GM12878 (cell line): ENCODE measurements at regions not wholly inside any gene's neighbourhood (a gene's known extent, or its start where the extent isn't known, plus 50 kb on each side); places are given as distances from the start of the nearest gene placed in this dataset.
A peak's percentile ranks its signal among the peaks of the same experiment; 100 is the strongest.

Experiments used
- ATAC-seq: fragments of 200-7000 bp; cut with Tn5 transposase; 3 replicates; pipeline ENCODE4 v1.9.1; 2020; ENCODE audit warnings: mild to moderate bottlenecking, moderate library complexity
- BruUV-seq: library from RNA; stranded (reverse); fragments of 400-500 nt; replicated peaks from 2 replicates; lab custom pipeline; 2021; lab: Mats Ljungman, UMichigan
- CTCF ChIA-PET: fragments of 300-600 bp; sonication (Branson Sonifier 250); formaldehyde crosslinking; extraction: SDS; loops from one replicate; lab custom pipeline; 2021; ENCODE audit warnings: inconsistent platforms; lab: Yijun Ruan, JAX
- POLR2A ChIA-PET: fragments of 350-600 bp; formaldehyde crosslinking; extraction: SDS; loops from one replicate; lab custom pipeline; 2021; ENCODE audit warnings: inconsistent platforms; lab: Charles Lee
- RAD21 ChIA-PET: fragments of 300-600 bp; sonication (Branson Sonifier 250); formaldehyde crosslinking; loops from one replicate; lab custom pipeline; 2023; ENCODE audit warnings: antibody characterized with exemption; ENCODE audit not compliant: unreplicated experiment; lab: Charles Lee
- SMC1A ChIA-PET: fragments of 300-600 bp; sonication (Branson Sonifier 250); formaldehyde crosslinking; loops from one replicate; lab custom pipeline; 2023; ENCODE audit not compliant: unreplicated experiment, uncharacterized antibody; lab: Charles Lee
- DNase-seq: peaks from one replicate; pipeline ENCODE4 v3.0.0-alpha.2; 2011; ENCODE audit warnings: low read depth, low spot score
- FAIRE-seq: peaks from 3 replicates; lab custom pipeline; 2011; peaks lifted over from hg19 to GRCh38; lab: Jason Lieb, UNC
- H2AFZ ChIP-seq: 2 replicates; pipeline ENCODE4 v1.6.0; 2011; ENCODE audit warnings: low read depth, low read length, control low read depth; ENCODE audit not compliant: control insufficient read depth
- H3K27ac ChIP-seq: 2 replicates; pipeline ENCODE4 v1.5.1; 2011; ENCODE audit warnings: control low read depth; ENCODE audit not compliant: control insufficient read depth, insufficient read depth
- H3K27me3 ChIP-seq, 2 experiments: replicated peaks in 1 of 2; 2 replicates each; pipeline versions ENCODE4 v1.6.0 to v1.6.1; 2011; ENCODE audit warnings: low read length in 1 of 2; ENCODE audit not compliant: control insufficient read depth in 2 of 2, insufficient read depth in 2 of 2
- H3K36me3 ChIP-seq, 2 experiments: 2 replicates each; pipeline ENCODE4 v1.5.1; 2011; ENCODE audit warnings: low read length in 1 of 2; ENCODE audit not compliant: control insufficient read depth in 2 of 2, insufficient read depth in 2 of 2
- H3K4me1 ChIP-seq: 2 replicates; pipeline ENCODE4 v1.6.1; 2011; ENCODE audit warnings: mild to moderate bottlenecking, low read length, moderate library complexity, mixed read lengths; ENCODE audit not compliant: control insufficient read depth, insufficient read depth
- H3K4me2 ChIP-seq: 2 replicates; pipeline ENCODE4 v1.6.0; 2011; ENCODE audit warnings: control low read depth; ENCODE audit not compliant: control insufficient read depth, insufficient read depth
- H3K4me3 ChIP-seq: fragments of 200-600 bp; sonication (generic); 2 replicates; pipeline ENCODE4 v1.5.1; 2016
- H3K79me2 ChIP-seq: 2 replicates; pipeline ENCODE4 v1.6.0; 2011; ENCODE audit warnings: low read length; ENCODE audit not compliant: control insufficient read depth, insufficient read depth
- H3K9ac ChIP-seq: 2 replicates; pipeline ENCODE4 v1.8.0; 2011; ENCODE audit warnings: low read length, control low read depth, mixed read lengths; ENCODE audit not compliant: control insufficient read depth, insufficient read depth
- H3K9me3 ChIP-seq: replicated peaks from 3 replicates; pipeline ENCODE4 v1.5.1; 2011; ENCODE audit warnings: mild to moderate bottlenecking, low read length; ENCODE audit not compliant: control insufficient read depth, insufficient read depth
- H4K20me1 ChIP-seq: 2 replicates; pipeline ENCODE4 v1.6.0; 2011; ENCODE audit not compliant: control insufficient read depth, insufficient read depth
- ATF2 ChIP-seq: IDR thresholded peaks from 2 replicates; pipeline ENCODE4 v1.6.1; 2012; ENCODE audit warnings: low read length, inconsistent platforms
- BHLHE40 ChIP-seq, 2 experiments: fragments of 450-650 bp in 1 of 2; IDR thresholded peaks; 2 replicates each; pipeline ENCODE4 v1.6.1; 2011 to 2017; ENCODE audit warnings: low read depth in 2 of 2, borderline replicate concordance in 1 of 2, improper control_type of control experiment in 1 of 2, low read length in 1 of 2, mild to moderate bottlenecking in 1 of 2
- BMI1 ChIP-seq: fragments of 450-650 bp; IDR thresholded peaks from 2 replicates; pipeline ENCODE4 v1.6.1; 2016; ENCODE audit warnings: mild to moderate bottlenecking, moderate library complexity, borderline replicate concordance
- CBX3 ChIP-seq: fragments of 200-600 bp; sonication (generic); IDR thresholded peaks from 2 replicates; pipeline ENCODE4 v1.6.1; 2016; ENCODE audit warnings: low read depth, borderline replicate concordance
- FOS ChIP-seq: IDR thresholded peaks from 3 replicates; pipeline ENCODE4 v1.6.1; 2011; ENCODE audit warnings: borderline replicate concordance; ENCODE audit not compliant: insufficient read length; ENCODE audit errors: extremely low read depth
- MAX ChIP-seq: IDR thresholded peaks from 2 replicates; pipeline ENCODE4 v1.6.1; 2012; ENCODE audit warnings: low read depth, low read length, improper control_type of control experiment
- MYC ChIP-seq: IDR thresholded peaks from 2 replicates; pipeline ENCODE4 v1.6.1; 2011; ENCODE audit warnings: mild to moderate bottlenecking, low read length, moderate library complexity, inconsistent platforms; ENCODE audit not compliant: insufficient read depth, insufficient replicate concordance, insufficient read length, severe bottlenecking
- NFIC ChIP-seq: IDR thresholded peaks from 2 replicates; pipeline ENCODE4 v1.6.1; 2012; ENCODE audit warnings: low read depth, mild to moderate bottlenecking, inconsistent platforms, low read length, moderate library complexity
- NFYA ChIP-seq: IDR thresholded peaks from 2 replicates; pipeline ENCODE4 v1.6.1; 2011; ENCODE audit warnings: low read depth, mild to moderate bottlenecking, low read length, improper control_type of control experiment, borderline replicate concordance
- RB1 ChIP-seq: fragments of 450-650 bp; formaldehyde crosslinking; IDR thresholded peaks from 2 replicates; pipeline ENCODE4 v1.6.1; 2017; ENCODE audit warnings: mild to moderate bottlenecking, borderline replicate concordance
- SIX5 ChIP-seq: IDR thresholded peaks from 2 replicates; pipeline ENCODE4 v1.6.1; 2011; ENCODE audit warnings: mild to moderate bottlenecking, low read depth, low read length, moderate library complexity; ENCODE audit not compliant: severe bottlenecking
- SMAD1 ChIP-seq: fragments of 450-650 bp; IDR thresholded peaks from 2 replicates; pipeline ENCODE4 v1.6.1; 2018; ENCODE audit warnings: mild to moderate bottlenecking, low read depth; ENCODE audit not compliant: partially characterized antibody
- SMARCA5 ChIP-seq: fragments of 450-650 bp; IDR thresholded peaks from 2 replicates; pipeline ENCODE4 v1.6.1; 2017; ENCODE audit warnings: mild to moderate bottlenecking
- SPI1 ChIP-seq: IDR thresholded peaks from 2 replicates; pipeline ENCODE4 v1.6.1; 2011; ENCODE audit warnings: low read depth, mild to moderate bottlenecking, low read length, moderate library complexity, borderline replicate concordance; ENCODE audit not compliant: insufficient read depth
- SREBF1 ChIP-seq: IDR thresholded peaks from 2 replicates; pipeline ENCODE4 v1.6.1; 2012; ENCODE audit warnings: mild to moderate bottlenecking, low read length
- SREBF2 ChIP-seq: IDR thresholded peaks from 2 replicates; pipeline ENCODE4 v1.6.1; 2012; ENCODE audit warnings: mild to moderate bottlenecking, low read length
- SUZ12 ChIP-seq: fragments of 200-600 bp; sonication (generic); IDR thresholded peaks from one replicate; pipeline ENCODE4 v1.6.1; 2018; ENCODE audit warnings: antibody characterized with exemption, mild to moderate bottlenecking; ENCODE audit not compliant: unreplicated experiment
- USF2 ChIP-seq: IDR thresholded peaks from 2 replicates; pipeline ENCODE4 v1.6.1; 2011; ENCODE audit warnings: low read depth, low read length, improper control_type of control experiment, borderline replicate concordance
- ZNF24 ChIP-seq: fragments of 450-650 bp; IDR thresholded peaks from 2 replicates; pipeline ENCODE4 v1.6.1; 2017; ENCODE audit warnings: antibody characterized with exemption, mild to moderate bottlenecking
- ZNF384 ChIP-seq: IDR thresholded peaks from 2 replicates; pipeline ENCODE4 v1.6.1; 2012; ENCODE audit warnings: low read depth, mild to moderate bottlenecking, low read length, improper control_type of control experiment, borderline replicate concordance
- WGBS: methylation state at CpG from one replicate; pipeline ENCODE4 v1.1.6; 2016; ENCODE audit warnings: low lambda C conversion rate; ENCODE audit not compliant: insufficient replicate concordance, insufficient coverage; ENCODE audit errors: missing lambda C conversion rate; 5-methylcytosine and 5-hydroxymethylcytosine counted together
- in situ Hi-C: fragments of 300-500 bp; cut with MboI; formaldehyde crosslinking; loops from 9 replicates; pipeline ENCODE4 v1.14.3; 2018; ENCODE audit warnings: mixed read lengths
- intact Hi-C: fragments of 100-400 bp; cut with micrococcal nuclease; formaldehyde crosslinking; loops from one replicate; pipeline ENCODE4 v1.14.2; 2022; ENCODE audit not compliant: unreplicated experiment

- in situ Hi-C loops (no loop called here), intact Hi-C loops (loop anchor here (5.0 kb wide), 1 partner anchor 316 kb away; no protein-coding TSS in a partner anchor)
- Histone ChIP-seq H3K27ac (no peak overlapping the region), H3K27me3 (no peaks in the 10 kb centered on the region), H3K9me3 (no peaks in the 10 kb centered on the region; the same call in 2 of the 3 replicates), H3K4me3 (no peak overlapping the region), H4K20me1 (no peaks in the 10 kb centered on the region), H2AFZ (0 out of 2 replicates have a peak overlapping the region, but pooled peaks have one; percentile 3), H3K9ac (no peak overlapping the region), H3K4me2 (peak overlapping the region; percentile 26), H3K4me1 (peaks cover 34% of the 10 kb centered on the region), H3K36me3 (no peaks in the 10 kb centered on the region), H3K79me2 (no peaks in the 10 kb centered on the region)
- no peak for FAIRE-seq
- 37% methylated on average over 8 of the region's 8 CpGs for WGBS
- CTCF ChIA-PET = interaction anchor here (0.6 to 9.5 kb wide), 4 partner anchors 26 to 1404 kb away, joined by 3 to 161 read pairs (median 115); partner anchors contain the start of gene TNFAIP3
- ATAC-seq = peak; percentile 73
- POLR2A ChIA-PET = interaction anchor here (1.4 kb wide), 1 partner anchor 28 kb away, joined by 4 read pairs; no protein-coding TSS in a partner anchor
- BruUV-seq = no TSS peak
- SMC1A ChIA-PET = interaction anchor here (0.9 to 5.6 kb wide), 10 partner anchors 9 to 274 kb away, joined by 3 to 29 read pairs (median 4); partner anchors contain the start of gene TNFAIP3
- RAD21 ChIA-PET = interaction anchor here (0.8 to 4.5 kb wide), 4 partner anchors 27 to 320 kb away, joined by 3 to 19 read pairs (median 4); no protein-coding TSS in a partner anchor
- DNase-seq = peak; percentile 48
- TF ChIP-seq SMARCA5 (no peak), CBX3 (no peak), MAX (no peak), SUZ12 (no peak), MYC (no peak), RB1 (no peak), SPI1 (no peak), ZNF384 (no peak), NFYA (no peak), SREBF1 (no peak), NFIC (peak; percentile 59; the same call in 1 of the 2 replicates), SMAD1 (no peak), SIX5 (no peak), ATF2 (peak; percentile 59; the same call in 1 of the 2 replicates), USF2 (no peak), BMI1 (no peak), ZNF24 (no peak), BHLHE40 (IDR thresholded peaks at IDR 0.05; ENCODE audit: borderline replicate concordance in 1 of 2, low read depth in 2 of 2, low read length in 1 of 2) (no peak), FOS (no peak), SREBF2 (no peak)
Observed at GRCh38 chr6:137978252-137978896, 111.3 kb downstream of the TNFAIP3 start.
